BLaER1 treated with 17β-estradiol and CSF1 and Interleukin-3, amounts not matched to agents 10 nM and 100 nM (cell line): ENCODE measurements at regions not wholly inside any gene's neighbourhood (a gene's known extent, or its start where the extent isn't known, plus 50 kb on each side); places are given as distances from the start of the nearest gene placed in this dataset.

Experiments
- H3K27ac ChIP-seq, 11 experiments: shearing (Covaris generic); formaldehyde crosslinking; 2 replicates each; pipeline ENCODE4 v1.8.1; 2022
- H3K27me3 ChIP-seq, 11 experiments: shearing (Covaris generic); formaldehyde crosslinking; 2 replicates each; pipeline ENCODE4 v1.8.1; 2022
- H3K36me3 ChIP-seq, 11 experiments: shearing (Covaris generic); formaldehyde crosslinking; 2 replicates each; pipeline ENCODE4 v1.8.1; 2022
- H3K4me1 ChIP-seq, 10 experiments: shearing (Covaris generic); formaldehyde crosslinking; 2 replicates each; pipeline ENCODE4 v1.8.1; 2022
- H3K4me2 ChIP-seq, 11 experiments: shearing (Covaris generic); formaldehyde crosslinking; 2 replicates each; pipeline ENCODE4 v1.8.1; 2022
- H3K4me3 ChIP-seq, 10 experiments: shearing (Covaris generic); formaldehyde crosslinking; 2 replicates each; pipeline ENCODE4 v1.8.1; 2022
- H3K9ac ChIP-seq, 11 experiments: shearing (Covaris generic); formaldehyde crosslinking; 2 replicates each; pipeline ENCODE4 v1.8.1; 2022
- H3K9me3 ChIP-seq, 11 experiments: shearing (Covaris generic); formaldehyde crosslinking; replicated peaks in 1 of 11; 2 replicates each; pipeline ENCODE4 v1.8.1; 2022
- H4K20me1 ChIP-seq, 11 experiments: shearing (Covaris generic); formaldehyde crosslinking; 2 replicates each; pipeline ENCODE4 v1.8.1; 2022
- Cebpa-rat ChIP-seq, 11 experiments: shearing (Covaris generic); IDR thresholded peaks; 2 replicates each; pipeline ENCODE4 v1.8.1; 2022

DNA sequence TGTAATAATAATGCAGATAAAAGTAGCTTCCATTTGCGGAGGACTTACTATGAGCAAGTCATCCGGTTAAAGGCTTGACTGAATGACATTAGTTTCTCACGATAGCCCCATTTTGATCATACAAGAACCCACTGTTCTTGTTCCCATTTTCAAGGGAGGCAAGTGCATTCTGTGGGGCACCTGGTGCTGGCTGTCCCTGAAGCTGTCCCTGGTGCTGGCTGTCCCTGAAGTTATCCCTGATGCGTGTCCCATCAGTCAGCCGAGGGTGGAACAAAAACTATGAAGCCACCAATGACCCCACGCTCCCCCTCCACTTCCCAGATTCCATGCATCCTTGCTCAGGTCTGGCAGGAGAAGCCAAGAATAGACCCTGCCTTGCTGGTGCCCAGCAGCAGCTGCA, 95.3 kb downstream of the EDN3 start:
- Histone ChIP-seq H3K4me2 (no peak overlapping the region), H3K4me3 (no peak overlapping the region), H3K4me1 (peaks cover 0 to 42% (median 18%) of the 10 kb centered on the region in 10 experiments; a peak in 14 of 20 replicates), H3K9me3 (no peaks in the 10 kb centered on the region), H3K27ac (no peak overlapping the region), H4K20me1 (no peaks in the 10 kb centered on the region), H3K9ac (no peak overlapping the region), H3K36me3 (no peaks in the 10 kb centered on the region), H3K27me3 (peaks cover 0 to 10% (median 0%) of the 10 kb centered on the region in 11 experiments; a peak in 3 of 22 replicates)
- 0 out of 22 replicates have a peak, but pooled peaks of 1 of the 11 experiments have one; percentile 11 for TF ChIP-seq Cebpa-rat (IDR thresholded peaks at IDR 0.05)

GRCh38 chr20:59398537-59399205, 98.3 kb downstream of the EDN3 start:
- Histone ChIP-seq H3K4me1 (peaks cover 11 to 41% (median 28%) of the 10 kb centered on the region in 10 experiments; a peak in 19 of 20 replicates), H3K4me2 (peak overlapping the region in 8 of 11 experiments; percentile 8 to 73 (median 52); a peak in 17 of 22 replicates), H3K27ac (no peak overlapping the region), H3K4me3 (no peak overlapping the region), H3K9me3 (no peaks in the 10 kb centered on the region), H3K9ac (no peak overlapping the region), H3K36me3 (no peaks in the 10 kb centered on the region), H3K27me3 (peaks cover 12 to 39% (median 26%) of the 10 kb centered on the region in 11 experiments; a peak in 19 of 22 replicates), H4K20me1 (peaks cover 0 to 8% (median 0%) of the 10 kb centered on the region in 11 experiments; a peak in 2 of 22 replicates)
- TF ChIP-seq Cebpa-rat (IDR thresholded peaks at IDR 0.05): no peak

DNA sequence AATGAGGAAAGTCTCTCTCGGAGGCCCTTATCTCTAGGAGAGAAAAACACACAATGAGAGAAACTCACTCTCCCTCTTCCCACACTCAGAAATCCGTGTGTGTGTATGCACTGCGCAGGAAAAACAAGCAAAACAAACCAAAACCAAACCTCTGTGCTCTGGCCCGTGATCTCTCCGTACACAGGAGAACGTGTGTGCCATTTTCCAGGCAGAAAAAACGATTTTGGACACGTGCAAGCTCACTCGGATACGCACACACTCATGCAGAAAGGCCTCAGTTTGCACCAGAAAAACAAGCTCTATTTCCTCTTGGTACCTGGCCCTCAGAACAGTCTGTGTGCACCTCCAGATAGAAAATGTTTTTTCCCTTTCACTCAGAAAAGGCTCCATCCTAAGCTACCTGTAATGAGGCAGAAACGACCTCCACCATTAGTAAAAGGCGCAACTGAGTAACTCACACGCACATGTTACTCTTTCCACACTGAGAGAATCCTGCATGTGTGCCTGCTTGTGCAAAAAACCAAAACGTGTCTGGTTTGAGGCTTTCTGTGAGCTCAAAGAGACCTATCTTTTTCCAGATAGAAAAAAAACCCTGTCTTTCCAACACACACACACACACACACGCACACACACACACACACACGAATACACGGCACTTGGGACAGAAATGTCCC, 99.2 kb downstream of the EDN3 start:
- Histone ChIP-seq H3K36me3 (no peaks in the 10 kb centered on the region), H3K9ac (no peak overlapping the region), H3K9me3 (no peaks in the 10 kb centered on the region), H3K4me2 (peak overlapping the region in 3 of 11 experiments; percentile 53 to 73 (median 60); a peak in 7 of 22 replicates), H4K20me1 (peaks cover 0 to 8% (median 0%) of the 10 kb centered on the region in 11 experiments; a peak in 3 of 22 replicates), H3K4me3 (no peak overlapping the region), H3K27me3 (peaks cover 12 to 46% (median 32%) of the 10 kb centered on the region in 11 experiments; a peak in 20 of 22 replicates), H3K27ac (no peak overlapping the region), H3K4me1 (peaks cover 11 to 38% (median 32%) of the 10 kb centered on the region in 10 experiments; a peak in 19 of 20 replicates)
- TF ChIP-seq Cebpa-rat (IDR thresholded peaks at IDR 0.05): no peak

- Histone ChIP-seq H3K27me3 (peaks cover 12 to 56% (median 39%) of the 10 kb centered on the region in 11 experiments; a peak in 21 of 22 replicates), H3K4me1 (peaks cover 11 to 38% (median 32%) of the 10 kb centered on the region in 10 experiments; a peak in 19 of 20 replicates), H3K4me2 (no peak overlapping the region), H3K27ac (no peak overlapping the region), H3K9me3 (no peaks in the 10 kb centered on the region), H3K36me3 (no peaks in the 10 kb centered on the region), H3K4me3 (no peak overlapping the region), H3K9ac (no peak overlapping the region), H4K20me1 (peaks cover 0 to 8% (median 0%) of the 10 kb centered on the region in 11 experiments; a peak in 3 of 22 replicates)
- TF ChIP-seq Cebpa-rat (IDR thresholded peaks at IDR 0.05): no peak
These were observed 100.3 kb downstream of the EDN3 start for GRCh38 chr20:59400708-59401107.

DNA sequence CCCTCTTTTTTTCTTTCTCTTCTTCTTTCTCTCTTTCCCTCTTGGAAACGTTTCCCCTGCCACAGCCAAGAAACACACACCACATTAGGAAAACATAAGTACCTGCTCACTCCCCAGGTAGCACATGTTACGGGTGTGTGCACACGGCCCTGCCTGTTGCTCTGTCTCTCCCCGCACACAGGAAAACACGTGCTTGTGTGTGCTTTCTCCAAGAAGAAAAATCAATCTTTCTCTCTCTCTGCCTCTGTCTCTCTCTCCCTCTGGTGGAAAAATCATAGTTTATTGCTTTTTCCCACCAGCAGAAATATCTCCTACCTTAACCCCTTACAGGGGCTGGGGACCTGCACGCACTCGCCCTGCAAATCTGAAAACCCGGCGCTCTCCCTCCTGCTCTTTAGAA, 102.3 kb downstream of the EDN3 start:
- H3K4me2 ChIP-seq: peak overlapping the region; percentile 82 to 99 (median 95); a peak in 21 of 22 replicates
- peaks cover 11 to 37% (median 32%) of the 10 kb centered on the region in 10 experiments; a peak in 19 of 20 replicates for H3K4me1 ChIP-seq
- no peak for TF ChIP-seq Cebpa-rat (IDR thresholded peaks at IDR 0.05)
- no peak overlapping the region for H3K27ac ChIP-seq
- peaks cover 0 to 8% (median 0%) of the 10 kb centered on the region in 11 experiments; a peak in 3 of 22 replicates for H4K20me1 ChIP-seq
- peak overlapping the region in 1 of 11 experiments; percentile 49; a peak in 1 of 22 replicates for H3K9ac ChIP-seq
- no peak overlapping the region; a peak in 1 of 20 replicates for H3K4me3 ChIP-seq
- H3K9me3 ChIP-seq: no peaks in the 10 kb centered on the region
- peaks cover 12 to 56% (median 39%) of the 10 kb centered on the region in 11 experiments; a peak in 21 of 22 replicates for H3K27me3 ChIP-seq
- H3K36me3 ChIP-seq: no peaks in the 10 kb centered on the region

- Histone ChIP-seq H4K20me1 (peaks cover 0 to 8% (median 0%) of the 10 kb centered on the region in 11 experiments; a peak in 3 of 22 replicates), H3K36me3 (no peaks in the 10 kb centered on the region), H3K4me2 (peak overlapping the region; percentile 82 to 99 (median 95)), H3K4me3 (peak overlapping the region; percentile 29 to 50 (median 42); a peak in 18 of 20 replicates), H3K9me3 (no peaks in the 10 kb centered on the region), H3K9ac (peak overlapping the region in 10 of 11 experiments; percentile 14 to 51 (median 33); a peak in 14 of 22 replicates), H3K27me3 (peaks cover 12 to 56% (median 39%) of the 10 kb centered on the region in 11 experiments; a peak in 21 of 22 replicates), H3K4me1 (peaks cover 11 to 31% (median 26%) of the 10 kb centered on the region in 10 experiments; a peak in 19 of 20 replicates), H3K27ac (no peak overlapping the region)
- no peak for TF ChIP-seq Cebpa-rat (IDR thresholded peaks at IDR 0.05)
These were observed 103.0 kb downstream of the EDN3 start for GRCh38 chr20:59403261-59403961.

DNA sequence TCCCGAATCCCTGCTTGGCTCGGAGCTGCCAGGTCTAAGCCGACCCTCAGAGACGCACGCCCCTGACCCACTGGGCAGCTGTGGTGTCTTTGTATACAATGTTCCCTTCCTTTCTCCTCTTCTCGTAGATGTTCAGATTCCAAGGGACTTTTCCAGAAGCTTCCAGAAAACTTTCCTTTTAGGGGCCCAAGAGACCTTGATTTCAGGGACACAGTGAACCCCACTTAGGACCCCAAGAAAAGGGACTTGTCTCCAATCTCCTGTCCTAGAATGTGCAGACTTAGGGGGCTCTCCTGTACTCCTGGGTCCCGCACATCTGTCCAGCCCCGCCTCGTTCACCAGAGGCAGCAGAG, 103.5 kb downstream of the EDN3 start:
- H3K4me1 ChIP-seq: peaks cover 11 to 31% (median 20%) of the 10 kb centered on the region in 10 experiments; a peak in 19 of 20 replicates
- H3K36me3 ChIP-seq: no peaks in the 10 kb centered on the region
- peak overlapping the region in 9 of 11 experiments; percentile 14 to 51 (median 29); a peak in 8 of 22 replicates for H3K9ac ChIP-seq
- H3K4me3 ChIP-seq: peak overlapping the region in 8 of 10 experiments; percentile 29 to 49 (median 42); a peak in 11 of 20 replicates
- H3K9me3 ChIP-seq: no peaks in the 10 kb centered on the region
- peak overlapping the region; percentile 82 to 99 (median 95) for H3K4me2 ChIP-seq
- no peak for TF ChIP-seq Cebpa-rat (IDR thresholded peaks at IDR 0.05)
- H3K27me3 ChIP-seq: peaks cover 12 to 55% (median 39%) of the 10 kb centered on the region in 11 experiments; a peak in 21 of 22 replicates
- H3K27ac ChIP-seq: no peak overlapping the region
- H4K20me1 ChIP-seq: peaks cover 0 to 8% (median 0%) of the 10 kb centered on the region in 11 experiments; a peak in 3 of 22 replicates

DNA sequence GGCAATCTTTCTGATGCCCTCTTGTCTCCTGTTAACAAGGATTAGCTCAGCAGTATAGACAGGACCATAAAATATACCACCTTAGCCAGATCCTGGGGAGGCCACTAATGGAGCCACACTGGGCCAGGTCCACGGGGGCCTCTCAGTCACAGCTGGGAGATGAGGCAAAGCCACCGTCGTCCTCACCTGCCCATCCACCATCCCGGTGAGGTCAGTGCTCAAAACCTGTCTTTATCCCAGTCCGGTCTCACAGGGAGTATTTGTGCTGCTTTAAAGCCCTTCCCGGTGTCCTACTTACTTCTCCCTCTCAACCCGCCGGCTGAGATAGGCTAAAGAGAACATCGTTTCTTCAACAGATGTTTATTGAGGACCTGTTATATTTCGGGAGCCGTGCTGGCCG, 104.3 kb downstream of the EDN3 start:
- Histone ChIP-seq H3K27me3 (peaks cover 12 to 47% (median 39%) of the 10 kb centered on the region in 11 experiments; a peak in 21 of 22 replicates), H3K9ac (no peak overlapping the region), H3K9me3 (no peaks in the 10 kb centered on the region), H3K36me3 (no peaks in the 10 kb centered on the region), H3K4me2 (no peak overlapping the region), H3K27ac (no peak overlapping the region), H3K4me1 (peaks cover 11 to 30% (median 18%) of the 10 kb centered on the region in 10 experiments; a peak in 19 of 20 replicates), H3K4me3 (no peak overlapping the region), H4K20me1 (peaks cover 0 to 8% (median 0%) of the 10 kb centered on the region in 11 experiments; a peak in 3 of 22 replicates)
- TF ChIP-seq Cebpa-rat (IDR thresholded peaks at IDR 0.05): no peak
